ENCODE measurements at regions not wholly inside any gene's neighbourhood (a gene's known extent, or its start where the extent isn't known, plus 50 kb on each side); places are given as distances from the start of the nearest gene placed in this dataset.

DNA sequence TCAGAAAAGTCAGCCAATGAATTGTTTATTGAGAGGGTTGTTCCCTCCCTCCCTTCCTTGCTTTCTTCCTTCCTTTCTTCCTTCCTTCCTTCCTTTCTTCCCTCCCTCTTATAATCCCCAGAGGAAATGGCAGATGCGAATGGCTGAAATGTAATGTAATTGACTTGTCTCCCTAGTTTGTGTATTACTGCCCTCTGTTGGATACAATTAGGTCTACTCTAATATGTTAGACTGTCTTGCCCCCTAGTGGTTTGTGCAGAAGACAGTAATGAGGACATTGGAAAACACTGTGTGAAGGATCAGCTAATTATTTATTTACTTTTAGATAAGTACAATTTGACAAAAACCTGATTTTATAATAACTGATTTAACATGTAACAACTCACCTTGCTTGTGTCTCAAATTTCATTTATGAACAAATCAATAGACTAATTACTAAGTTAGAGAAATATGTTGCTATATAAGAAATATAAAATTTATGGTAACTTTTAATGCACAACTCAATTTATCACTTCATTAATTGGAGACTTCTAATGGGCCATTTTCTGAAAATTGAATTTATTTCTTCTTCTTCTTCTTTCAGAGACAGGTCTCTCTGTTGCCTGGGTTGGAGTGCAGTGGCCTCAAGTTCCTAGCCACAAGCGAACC is 229.8 kb upstream of the LRIG3 start:
- TF ChIP-seq, protein P1, sequence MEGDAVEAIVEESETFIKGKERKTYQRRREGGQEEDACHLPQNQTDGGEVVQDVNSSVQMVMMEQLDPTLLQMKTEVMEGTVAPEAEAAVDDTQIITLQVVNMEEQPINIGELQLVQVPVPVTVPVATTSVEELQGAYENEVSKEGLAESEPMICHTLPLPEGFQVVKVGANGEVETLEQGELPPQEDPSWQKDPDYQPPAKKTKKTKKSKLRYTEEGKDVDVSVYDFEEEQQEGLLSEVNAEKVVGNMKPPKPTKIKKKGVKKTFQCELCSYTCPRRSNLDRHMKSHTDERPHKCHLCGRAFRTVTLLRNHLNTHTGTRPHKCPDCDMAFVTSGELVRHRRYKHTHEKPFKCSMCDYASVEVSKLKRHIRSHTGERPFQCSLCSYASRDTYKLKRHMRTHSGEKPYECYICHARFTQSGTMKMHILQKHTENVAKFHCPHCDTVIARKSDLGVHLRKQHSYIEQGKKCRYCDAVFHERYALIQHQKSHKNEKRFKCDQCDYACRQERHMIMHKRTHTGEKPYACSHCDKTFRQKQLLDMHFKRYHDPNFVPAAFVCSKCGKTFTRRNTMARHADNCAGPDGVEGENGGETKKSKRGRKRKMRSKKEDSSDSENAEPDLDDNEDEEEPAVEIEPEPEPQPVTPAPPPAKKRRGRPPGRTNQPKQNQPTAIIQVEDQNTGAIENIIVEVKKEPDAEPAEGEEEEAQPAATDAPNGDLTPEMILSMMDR (IDR thresholded peaks at IDR 0.05) = peak in 5 of 7 experiments; percentile 68 to 98 (median 84)
- TF ChIP-seq POLR2AphosphoS5 (IDR thresholded peaks at IDR 0.05) = peak in 1 of 3 donors; percentile 38
- no peak for TF ChIP-seq POLR2A (IDR thresholded peaks at IDR 0.05)

Measured in stomach (tissue), 4 donors.